Suppressor macrophage treated with lipopolysaccharide for 4 hours (primary cell): ENCODE measurements at regions not wholly inside any gene's neighbourhood (a gene's known extent, or its start where the extent isn't known, plus 50 kb on each side); places are given as distances from the start of the nearest gene placed in this dataset.
"Not testable (repeated sequence)": the region's sequence is repeated elsewhere in the genome, so short reads cannot be mapped to it uniquely, and the experiment has no call there.

Source experiments
- DNase-seq: peaks from one replicate; pipeline ENCODE4 v3.0.0-alpha.2; 2020

DNA sequence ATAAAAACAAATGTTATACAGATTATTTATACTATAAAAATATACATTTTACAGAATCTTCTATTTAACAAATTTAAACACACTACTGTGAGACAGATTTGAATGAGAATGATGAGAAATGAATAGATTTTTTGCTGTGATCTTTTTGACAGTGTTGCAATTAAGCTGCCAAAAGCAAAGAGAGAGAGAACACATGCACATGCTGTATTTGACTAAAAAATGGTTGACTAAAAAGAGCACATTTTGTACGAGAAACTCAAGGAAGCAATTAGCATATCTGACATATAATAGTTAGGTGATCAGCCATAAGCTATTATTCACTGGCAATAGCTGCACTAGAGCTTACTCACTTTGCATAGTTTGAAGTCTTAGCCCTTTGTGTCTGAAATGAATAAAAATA lies 115.8 kb downstream of the SYT10 start:
- DNase-seq = no peak

- DNase-seq = no peak
Measured at GRCh38 chr12:33322519-33322918, 117.1 kb downstream of the SYT10 start.

- no peak for DNase-seq
Measured at GRCh38 chr12:33317746-33318145, 121.9 kb downstream of the SYT10 start.

DNA sequence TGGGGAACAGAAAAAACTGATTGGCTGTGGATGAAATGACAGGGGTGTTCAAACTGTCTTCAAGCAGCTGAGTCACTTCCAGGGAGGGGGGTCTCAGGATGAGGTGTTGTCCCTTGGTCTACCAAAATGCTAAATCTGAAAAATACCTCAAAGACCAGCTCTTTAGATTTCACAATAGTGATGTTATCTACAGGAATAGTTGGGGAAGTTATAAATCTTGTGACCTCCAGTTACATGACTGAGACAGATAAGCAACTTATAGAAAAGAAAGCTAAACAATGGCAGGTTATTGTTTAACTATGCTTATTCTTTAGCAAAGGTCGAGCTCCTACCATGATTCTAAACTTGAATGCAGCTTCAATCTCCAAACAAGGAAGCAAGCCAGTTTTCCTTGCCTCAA lies 125.4 kb downstream of the SYT10 start:
- no peak for DNase-seq

DNA sequence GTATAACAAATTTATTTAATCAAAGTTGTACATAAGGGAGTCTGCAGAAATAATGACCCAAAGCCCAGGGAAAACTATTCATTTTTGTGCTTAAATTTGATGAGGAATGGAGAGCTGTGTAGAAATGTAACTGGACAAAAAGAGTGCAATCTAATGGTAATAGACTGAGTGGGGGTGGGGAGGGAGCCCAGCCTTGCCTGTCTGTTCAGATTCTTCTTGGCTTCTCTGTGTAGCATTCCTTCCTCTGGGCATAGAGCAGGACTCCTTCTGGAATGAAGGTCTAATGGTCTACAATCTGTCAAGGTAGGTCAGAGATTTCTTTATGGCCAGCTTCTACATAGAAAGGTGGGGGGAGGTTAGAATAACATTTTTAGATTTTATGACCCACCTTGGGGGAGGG lies 126.1 kb downstream of the SYT10 start:
- no peak for DNase-seq

- DNase-seq = no peak
Measured at GRCh38 chr12:33310471-33310870, 129.1 kb downstream of the SYT10 start.

- DNase-seq = no peak
Measured at GRCh38 chr12:33304176-33304575, 135.4 kb downstream of the SYT10 start.

GRCh38 chr12:33296529-33296928 lies 143.1 kb downstream of the SYT10 start:
- no peak for DNase-seq

DNA sequence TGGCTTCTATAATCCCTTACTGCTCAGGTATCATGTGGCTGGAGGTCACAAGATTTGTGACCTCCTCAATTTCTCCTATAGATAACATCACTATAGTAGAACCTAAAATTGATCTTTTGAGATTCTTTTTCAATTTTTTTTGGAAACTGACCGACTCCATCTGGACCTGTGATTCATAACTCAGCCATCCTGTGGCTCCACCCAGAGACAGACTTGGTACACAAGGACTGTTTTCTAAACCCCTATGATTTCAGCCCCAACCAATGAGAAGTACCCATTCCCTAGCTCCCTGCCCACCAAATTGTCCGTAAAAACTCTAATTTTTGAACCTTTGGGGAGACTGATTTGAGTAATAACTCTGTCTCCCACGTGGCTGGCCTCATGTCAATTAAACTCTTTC lies 148.9 kb downstream of the SYT10 start:
- no peak for DNase-seq

DNA sequence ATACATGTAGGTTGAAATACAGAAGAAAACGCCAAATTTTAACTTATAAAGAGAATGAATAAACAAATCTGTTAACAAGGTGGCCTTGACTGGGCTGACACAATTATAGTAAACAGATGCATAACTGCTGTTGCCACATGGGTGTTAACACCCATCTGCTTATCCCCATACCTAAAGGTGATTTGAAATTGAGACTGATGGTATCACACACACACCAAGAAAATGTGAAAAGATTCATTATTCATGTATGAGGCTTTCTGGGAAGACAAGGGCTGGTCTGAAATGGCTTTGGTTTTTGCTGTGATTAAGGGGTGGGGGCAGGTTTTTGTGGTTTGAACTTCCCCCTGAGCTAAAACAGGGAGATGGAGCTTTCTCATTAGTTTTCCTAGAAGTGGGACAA lies 156.6 kb downstream of the SYT10 start:
- no peak for DNase-seq

DNA sequence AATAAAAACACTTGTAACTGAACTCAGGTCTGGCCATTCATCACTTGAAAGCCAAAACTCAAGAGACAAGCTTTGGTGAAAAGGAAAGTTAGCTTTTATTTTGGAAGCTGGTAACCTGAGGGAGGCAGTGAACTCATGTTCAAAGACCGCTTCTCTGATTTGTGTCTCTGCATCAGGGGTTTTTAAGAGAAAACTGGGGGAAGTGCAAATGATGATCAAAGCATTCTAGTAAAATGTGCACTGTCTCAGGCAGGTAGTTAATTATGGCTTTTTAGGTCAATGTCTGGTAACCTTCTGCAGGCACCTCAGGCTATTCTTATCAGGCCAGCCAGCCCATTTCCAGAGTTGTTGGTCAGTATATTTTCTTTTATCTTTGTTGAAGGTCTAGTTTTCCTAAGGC lies 162.2 kb downstream of the SYT10 start:
- no peak for DNase-seq

DNA sequence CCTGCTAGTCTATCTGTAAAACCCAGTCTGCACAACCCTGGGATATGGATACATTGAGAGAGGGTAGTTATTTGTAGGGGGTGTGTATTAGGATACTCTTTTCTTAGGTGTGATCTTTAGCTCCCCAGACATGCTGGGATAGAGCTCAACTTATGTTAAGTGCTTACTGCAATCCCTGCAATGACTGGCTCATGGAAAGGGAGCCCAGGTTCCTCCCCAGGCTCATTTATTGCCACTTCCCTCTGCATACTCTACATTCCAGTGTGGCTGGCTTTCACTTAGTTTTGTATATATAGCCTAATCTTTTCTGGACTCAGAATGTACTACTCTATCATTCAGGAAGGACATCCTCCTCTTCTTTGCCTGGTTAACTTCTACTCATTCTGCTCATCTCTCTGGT lies 172.0 kb downstream of the SYT10 start:
- no peak for DNase-seq

DNA sequence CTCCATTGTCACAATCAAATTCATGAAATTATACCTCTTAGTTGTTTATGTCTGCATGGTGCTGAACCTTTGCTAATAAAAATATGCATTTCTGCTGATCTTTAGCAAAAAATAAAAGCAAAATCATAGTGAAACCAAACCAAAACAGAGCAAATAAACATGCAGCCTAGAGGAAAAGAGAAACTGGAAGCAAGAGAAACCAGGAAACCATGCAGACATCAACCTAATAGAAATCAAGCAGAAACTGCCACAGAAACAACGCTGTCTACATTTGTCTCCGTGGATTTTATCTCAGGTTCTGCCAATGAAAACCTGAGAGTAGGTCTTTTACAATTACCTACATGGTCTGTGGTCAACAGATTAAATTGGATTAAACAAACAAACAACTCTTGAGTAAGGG lies 173.7 kb downstream of the SYT10 start:
- DNase-seq = no peak

GRCh38 chr12:33265033-33265731 lies 174.4 kb downstream of the SYT10 start:
- DNase-seq = no peak

DNA sequence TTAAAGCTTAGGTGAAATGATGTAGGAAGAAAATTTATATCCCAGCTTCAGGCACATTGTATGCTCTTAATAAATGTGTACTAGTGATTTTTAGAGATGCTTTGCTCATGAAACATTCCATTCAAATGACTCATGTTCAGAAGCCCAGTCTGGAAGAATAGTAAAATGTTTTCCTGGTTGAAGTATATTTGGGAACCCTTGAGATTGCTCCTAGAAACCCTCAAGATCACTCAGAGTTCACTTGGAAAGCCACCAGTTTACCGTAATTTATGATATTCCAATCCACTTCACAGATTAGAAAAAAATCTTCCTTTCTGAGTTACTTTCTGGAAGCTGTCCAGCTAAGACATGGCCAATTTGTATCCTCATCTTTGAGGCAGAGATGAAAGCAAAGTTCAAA lies 186.4 kb downstream of the SYT10 start:
- no peak for DNase-seq

- DNase-seq = no peak
Measured at GRCh38 chr12:33251548-33251947, 188.1 kb downstream of the SYT10 start.

DNA sequence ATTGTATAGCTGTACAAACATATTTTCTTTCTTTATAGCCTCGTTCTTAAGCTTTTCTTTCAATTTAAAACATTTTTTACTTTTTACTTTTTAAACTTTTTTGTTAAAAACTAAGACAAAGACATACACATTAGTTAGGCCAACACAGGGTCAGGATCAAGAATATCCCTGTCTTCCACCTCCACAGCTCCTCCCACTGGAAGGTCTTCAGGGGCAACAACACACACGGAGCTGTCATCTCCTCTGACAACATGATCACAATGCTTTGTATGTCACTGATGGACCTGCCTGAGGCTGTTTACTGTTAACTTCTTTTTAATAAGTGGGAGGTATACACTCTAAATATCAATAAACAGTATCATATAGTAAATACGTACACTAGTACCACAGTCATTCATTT lies 191.3 kb downstream of the SYT10 start:
- DNase-seq = no peak

DNA sequence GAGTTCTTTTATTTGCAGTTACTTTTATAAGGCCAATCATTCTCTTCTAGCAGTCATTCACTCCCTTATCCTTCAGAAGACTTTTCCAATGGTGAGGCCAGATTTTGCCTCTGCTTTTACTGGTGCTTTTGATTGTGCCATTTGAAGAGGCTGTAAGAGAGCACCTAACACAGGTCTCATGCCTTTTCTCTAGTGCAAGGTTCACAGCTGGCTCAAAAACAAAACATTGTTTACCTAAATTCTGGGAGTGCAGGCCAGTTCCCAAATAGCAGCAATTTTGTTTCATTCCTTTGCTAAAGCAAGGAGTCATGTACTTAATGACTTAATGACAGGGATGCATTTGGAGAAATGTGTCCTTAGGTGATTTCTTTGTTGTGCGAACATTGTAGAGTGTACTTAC lies 192.0 kb downstream of the SYT10 start:
- no peak for DNase-seq

DNA sequence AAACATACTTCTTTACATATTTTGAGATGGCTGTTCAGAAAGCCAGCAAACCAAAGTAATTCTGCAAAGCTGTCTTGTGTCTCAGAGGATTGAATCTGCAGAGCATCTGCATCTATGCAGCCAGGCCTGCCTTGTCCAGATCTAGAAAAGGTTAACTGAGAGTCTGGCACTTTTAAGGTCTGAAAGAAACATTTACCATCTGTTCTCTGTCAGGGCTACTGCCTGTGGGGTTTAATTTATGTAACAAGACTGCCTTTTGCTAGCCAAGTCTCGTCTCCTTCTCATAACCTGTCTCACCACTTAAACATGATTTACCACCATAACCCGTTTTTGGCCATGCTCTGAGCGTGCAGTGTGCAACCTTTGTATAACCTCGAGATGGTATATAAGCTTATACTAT lies 194.2 kb downstream of the SYT10 start:
- no peak for DNase-seq

DNA sequence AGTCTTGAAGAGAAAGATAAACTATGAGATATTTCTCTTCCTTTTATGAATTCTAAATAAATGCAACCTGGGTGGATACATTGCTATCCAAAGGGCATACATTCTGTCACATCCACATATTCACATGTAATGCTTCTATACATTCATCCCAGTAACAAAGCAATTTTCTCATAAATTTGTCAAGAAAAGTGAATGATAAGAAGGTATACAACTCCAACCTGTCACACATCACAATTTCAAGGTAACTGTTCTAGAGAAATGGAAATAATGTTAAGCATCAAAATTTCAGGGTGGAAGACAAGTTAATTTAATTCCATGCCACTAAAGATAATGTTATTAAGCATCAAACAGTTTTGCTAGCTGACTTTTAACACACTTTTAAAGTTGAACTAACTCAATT lies 212.9 kb downstream of the SYT10 start:
- DNase-seq = no peak

- DNase-seq = no peak
Measured at GRCh38 chr12:33223956-33224355, 215.7 kb downstream of the SYT10 start.

- DNase-seq = no peak
Measured at GRCh38 chr12:33222357-33222756, 217.3 kb downstream of the SYT10 start.

DNA sequence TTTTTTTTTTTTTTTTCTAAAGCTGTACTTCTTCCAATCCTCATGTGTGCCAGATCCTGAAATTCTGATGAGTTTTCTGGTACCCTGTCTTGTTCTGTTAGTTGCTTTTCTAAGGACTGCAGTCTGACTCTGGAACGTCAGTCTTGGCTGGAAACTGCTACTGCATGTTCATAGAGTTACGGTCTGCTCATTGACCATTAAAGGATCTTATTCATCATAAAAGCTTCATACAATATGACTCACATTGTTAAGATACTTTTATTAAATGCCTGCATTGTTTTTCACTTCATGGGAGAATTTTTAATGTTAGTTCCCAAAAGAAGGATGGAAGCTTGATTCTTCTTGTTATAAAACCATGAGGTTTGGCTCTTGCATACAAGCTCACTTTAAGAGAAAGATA lies 233.6 kb downstream of the SYT10 start:
- DNase-seq = no peak

- DNase-seq = not testable (repeated sequence)
Measured at GRCh38 chr12:33194389-33194788, 245.2 kb downstream of the SYT10 start.

DNA sequence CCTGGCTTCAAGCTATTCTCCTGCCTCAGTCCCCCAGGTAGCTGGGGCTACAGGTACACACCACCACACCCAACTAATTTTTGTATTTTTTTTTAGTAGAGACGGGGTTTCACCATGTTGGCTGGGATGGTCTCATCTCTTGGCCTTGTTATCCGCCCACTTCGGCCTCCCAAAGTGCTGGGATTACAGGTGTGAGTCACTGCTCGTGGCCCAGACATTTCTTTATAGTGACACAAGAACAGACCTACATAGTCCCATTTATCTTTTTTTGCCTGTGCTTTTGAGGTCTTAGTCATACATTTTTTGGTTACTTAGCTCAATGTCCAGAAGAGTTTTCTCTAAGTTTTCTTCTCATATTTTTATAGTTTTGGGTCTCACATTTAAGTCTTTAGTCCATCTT lies 247.4 kb downstream of the SYT10 start:
- DNase-seq = no peak

DNA sequence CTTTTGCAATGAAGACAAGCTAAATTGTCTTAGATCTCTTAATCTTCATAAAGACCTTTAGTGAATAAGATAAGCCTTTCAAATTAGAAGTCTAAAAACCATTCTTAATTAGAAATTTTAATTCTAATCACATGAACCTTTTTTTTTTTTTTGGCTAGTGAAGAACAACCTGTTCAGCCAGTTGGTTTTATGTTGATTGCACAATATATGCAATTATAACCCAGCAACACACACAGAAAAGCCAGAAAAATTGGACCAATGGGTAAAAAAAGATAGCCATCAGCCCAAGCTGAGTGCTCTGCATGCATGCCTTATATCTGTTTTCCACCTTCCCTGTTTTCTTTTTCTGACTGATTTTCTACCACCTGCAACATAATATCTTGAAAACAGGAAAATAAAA lies 252.2 kb downstream of the SYT10 start:
- no peak for DNase-seq
